NCI-H524 treated with DMSO at 0.1 percent for 48 hours (cell line): ENCODE measurements at regions not wholly inside any gene's neighbourhood (a gene's known extent, or its start where the extent isn't known, plus 50 kb on each side); places are given as distances from the start of the nearest gene placed in this dataset.
"Not testable (repeated sequence)": the region's sequence is repeated elsewhere in the genome, so short reads cannot be mapped to it uniquely, and the experiment has no call there.

Experiments used
- DNase-seq: peaks from one replicate; lab custom pipeline; 2025; lab: John Stamatoyannopoulos, UW

DNA sequence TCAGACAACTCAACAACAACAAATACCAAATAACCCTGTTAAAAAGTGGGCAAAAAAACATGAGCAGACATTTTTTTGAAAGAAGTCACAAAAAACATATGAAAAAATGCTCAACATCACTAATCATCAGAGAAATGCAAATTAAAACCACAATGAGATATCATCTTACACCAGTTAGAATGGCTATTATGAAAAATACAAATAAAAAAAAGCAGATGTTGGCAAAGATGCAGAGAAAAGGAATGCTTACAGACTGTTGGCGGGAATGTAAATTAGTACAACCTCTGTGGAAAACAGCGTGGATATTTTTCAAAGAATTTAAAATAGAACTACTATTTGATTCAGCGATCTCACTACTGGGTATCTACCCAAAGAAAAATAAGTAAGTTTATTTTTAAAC is 114.0 kb downstream of the SLC38A4 start:
- DNase-seq = no peak

DNA sequence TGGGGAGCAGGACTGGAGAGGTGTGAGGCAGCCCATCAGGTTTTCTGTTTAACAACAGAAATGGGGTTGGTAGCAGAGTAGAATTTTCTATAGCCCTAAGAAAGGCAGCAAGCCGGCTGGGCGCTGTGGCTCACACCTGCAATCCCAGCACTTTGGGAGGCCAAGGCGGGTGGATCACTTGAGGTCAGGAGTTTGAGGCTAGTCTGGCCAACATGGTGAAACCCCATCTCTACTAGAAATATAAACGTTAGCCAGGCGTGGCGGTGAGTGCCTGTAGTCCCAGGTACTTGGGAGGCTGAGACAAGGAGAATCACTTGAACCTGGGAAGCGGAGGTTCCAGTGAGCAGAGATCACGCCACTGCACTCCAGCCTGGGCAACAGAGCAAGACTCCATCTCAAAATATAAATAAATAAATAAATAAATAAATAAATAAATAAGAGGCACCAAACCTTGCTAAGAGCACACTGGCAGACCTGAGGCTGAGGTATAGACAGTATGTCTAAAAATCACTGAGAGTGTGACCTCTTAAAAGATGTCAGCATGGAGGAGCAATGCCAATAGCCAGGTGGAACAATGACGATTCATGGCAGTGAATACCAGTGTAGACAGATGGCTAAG is 115.6 kb downstream of the SLC38A4 start:
- DNase-seq = no peak

DNA sequence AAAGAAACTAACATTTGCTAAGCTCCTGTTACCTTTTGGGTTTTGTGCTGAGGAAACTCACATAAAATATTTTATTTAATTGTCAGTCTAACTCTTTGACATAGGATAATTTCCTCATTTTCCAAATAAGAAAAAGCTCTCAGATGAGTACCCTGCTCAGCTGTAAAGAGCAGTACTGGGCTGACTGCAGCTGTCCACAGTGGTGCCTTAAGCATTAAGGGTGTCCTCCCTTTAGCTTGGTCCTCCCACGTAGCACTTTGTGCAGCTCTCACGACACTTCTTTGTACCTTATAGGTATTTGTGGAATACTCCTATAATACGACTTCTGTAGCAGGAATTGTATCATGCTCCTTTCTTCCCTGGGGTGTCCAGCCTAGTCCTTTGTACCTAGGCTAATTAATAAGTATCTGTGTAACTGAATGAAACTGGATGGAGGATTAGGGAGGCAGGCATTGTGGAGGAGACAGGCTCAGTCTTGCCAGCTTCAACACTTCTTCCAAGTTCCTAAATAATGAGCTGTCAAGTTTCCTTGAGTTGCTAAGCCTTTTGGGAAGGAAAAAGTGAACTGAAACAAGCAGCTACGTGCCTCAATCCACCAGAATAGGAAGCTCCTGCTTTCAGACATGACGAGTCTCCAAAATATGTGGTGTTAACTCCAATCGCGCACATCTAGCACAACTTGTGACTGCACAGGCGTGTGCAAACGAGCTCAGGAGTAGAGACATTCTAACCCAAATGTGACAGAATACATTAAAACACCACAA is 123.0 kb downstream of the SLC38A4 start:
- no peak for DNase-seq

DNA sequence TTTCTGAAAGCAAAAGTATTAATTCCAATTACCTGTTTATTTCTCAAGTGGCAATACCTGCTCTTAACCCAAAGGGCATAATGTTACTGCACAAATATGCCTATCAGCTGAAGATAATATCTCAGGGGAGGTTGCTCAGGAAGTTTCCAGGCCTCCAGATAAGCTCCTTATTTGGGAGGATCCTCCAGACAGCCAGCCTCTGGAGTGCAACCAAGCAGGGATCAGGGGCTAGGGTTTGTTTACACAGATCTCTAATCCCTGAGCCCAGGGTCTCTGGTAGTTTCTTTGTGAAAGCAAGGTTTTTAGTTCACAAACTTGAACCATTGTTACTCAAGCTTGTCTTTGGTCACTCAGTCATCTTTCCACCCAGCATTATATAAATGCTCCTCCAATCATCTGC is 124.4 kb downstream of the SLC38A4 start:
- no peak for DNase-seq

DNA sequence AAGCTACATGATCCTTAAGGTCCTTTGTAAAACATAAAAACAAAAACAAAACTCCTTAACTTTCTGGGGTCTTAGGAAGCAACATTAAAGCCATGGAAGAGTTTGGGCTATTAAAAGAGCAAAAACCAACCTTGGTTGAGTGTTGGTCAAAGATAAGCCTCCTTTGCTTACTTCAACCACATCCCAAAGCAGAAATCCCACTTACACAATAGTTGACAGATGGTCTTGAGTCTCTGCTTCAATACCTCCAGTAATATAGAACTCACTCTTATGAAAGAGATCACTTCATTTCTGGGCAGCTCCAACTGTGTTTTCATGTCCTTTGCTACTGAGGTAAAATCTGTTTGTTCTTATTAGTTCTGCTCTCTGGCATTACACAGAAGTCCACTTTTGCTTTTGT is 125.8 kb downstream of the SLC38A4 start:
- DNase-seq = peak; percentile 17

DNA sequence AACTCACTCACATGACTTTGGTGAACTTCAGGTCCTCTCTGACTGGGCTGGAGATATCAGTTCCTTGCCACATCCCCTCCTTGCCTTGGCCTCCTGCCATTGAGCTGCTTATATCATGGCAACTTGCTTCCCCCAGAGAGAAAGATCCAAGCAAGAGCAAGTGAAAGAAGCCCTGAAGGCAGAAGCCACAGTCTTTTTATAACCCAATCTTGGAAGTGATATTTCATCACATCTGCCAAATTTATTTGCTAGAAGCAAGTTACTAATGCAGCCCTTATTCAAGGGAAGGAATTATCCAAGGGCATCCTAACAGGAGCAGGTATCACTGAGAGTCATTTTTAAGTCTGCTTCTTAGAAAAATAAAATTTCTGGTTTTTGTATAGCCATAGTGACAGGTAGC is 127.8 kb downstream of the SLC38A4 start:
- DNase-seq = no peak

DNA sequence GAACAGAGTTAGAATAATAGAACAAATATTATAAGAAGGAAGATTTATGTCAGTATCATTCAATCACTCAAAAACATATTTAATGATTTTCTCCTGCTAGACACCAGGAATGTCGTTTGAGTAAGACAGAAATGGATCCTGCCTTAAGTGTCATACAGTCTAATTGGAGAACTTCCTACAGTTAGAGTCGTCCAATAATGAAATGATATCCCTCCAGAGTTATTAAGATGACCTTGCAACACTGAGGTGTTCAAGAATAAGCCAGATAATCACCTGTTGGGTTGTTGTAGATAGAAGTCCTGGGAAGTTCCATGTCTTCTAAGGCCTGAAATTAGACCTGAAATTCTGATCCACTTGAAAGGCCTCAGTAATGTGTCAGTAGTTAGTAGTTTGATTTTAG is 132.3 kb downstream of the SLC38A4 start:
- DNase-seq = no peak

DNA sequence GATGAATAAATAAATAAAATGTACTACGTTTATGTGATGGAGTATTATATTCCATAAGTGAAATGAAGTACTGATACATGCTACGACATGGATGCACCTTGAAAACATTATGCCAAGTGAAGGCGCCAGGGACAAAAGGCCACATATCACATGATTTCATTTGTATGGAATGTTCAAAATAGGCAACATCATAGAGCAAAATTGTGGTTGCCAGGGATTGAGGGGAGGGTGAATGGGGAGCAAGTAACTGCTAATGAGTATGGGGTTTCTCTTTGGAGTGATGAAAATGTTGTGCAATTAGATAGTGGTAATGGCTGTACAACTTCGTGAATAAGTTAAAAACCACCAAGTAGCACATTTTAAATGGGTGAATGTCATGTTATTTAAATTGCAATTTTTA is 132.8 kb downstream of the SLC38A4 start:
- DNase-seq = no peak

DNA sequence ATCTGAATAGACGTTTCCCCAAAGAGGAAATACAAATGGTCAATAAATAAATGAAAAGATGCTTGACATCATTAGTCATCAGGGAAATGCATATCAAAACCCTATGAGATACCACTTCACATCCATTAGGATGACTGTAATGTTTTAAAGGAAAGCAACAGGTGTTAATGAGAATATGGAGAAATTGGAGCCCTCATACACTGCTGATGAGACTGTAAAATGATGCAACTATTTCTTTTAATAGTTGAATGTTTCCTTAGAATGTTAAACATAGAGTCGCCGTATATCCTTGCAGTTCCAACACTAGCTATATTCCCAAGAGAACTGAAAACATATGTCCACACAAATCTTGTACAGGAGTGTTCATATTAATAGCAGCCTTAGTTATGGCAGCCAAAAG is 133.2 kb downstream of the SLC38A4 start:
- no peak for DNase-seq

DNA sequence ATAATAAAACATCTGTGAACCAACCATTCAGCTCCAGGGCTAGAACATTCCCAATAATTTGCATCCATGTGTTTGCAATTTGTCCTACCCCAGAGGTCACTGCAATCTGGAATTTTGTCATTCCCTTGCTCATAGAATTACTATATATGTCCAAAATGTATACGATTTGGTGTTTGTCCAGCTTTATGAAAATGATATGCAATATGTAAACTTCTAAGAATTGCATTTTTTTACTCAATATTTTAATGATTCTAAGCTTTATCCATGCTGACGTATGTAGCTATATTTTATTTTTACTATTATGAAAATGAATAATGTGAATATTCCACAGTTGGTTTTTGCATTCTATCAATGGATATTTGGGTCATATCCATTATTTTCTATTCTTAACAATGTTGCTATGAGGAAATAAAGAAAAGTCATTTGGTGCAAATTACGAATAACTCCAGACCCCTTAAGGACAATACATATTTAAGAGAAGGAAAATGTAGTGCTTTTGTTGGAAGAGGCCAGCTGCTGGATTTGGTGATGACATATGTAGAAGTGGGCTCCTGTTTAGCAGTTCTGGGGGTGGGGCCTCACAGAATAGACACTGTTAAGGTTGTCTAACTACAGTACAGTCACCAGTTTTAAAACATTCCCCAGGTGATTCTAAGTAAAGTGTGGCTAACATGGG is 139.4 kb downstream of the SLC38A4 start:
- DNase-seq = no peak

DNA sequence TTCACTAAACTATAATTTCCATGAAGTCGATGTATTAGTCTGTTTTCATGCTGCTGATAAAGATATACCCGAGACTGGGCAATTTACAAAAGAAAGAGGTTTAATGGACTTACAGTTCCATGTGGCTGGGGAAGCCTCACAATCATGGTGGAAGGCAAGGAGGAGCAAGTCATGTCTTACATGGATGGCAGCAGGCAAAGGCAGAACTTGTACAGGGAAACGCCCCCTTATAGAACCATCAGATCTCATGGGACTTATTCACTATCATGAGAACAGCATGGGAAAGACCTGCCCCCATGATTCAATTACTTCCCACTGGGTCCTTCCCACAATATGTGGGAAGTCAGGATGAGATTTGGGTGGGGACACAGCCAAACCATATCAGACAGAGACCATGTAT is 141.6 kb downstream of the SLC38A4 start:
- not testable (repeated sequence) for DNase-seq

DNA sequence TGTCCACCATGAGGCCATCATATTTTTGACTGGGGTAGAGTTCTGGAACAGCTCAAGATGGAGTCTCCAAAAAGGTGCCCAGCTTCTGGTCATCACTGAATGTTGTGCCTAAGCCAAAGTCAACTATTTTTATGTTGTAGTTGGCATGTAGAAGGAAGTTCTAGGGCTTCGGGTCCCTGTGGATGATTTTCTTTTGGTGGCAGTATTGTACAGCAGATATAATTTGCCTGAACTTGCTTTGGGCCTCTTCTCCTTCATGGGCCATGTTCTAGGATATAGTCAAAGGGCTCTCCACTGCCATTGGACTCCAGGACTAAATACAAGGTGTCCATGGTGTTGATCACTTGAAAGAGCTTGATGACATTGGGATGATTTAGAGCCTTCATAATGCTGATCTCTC is 143.6 kb downstream of the SLC38A4 start:
- DNase-seq = no peak

DNA sequence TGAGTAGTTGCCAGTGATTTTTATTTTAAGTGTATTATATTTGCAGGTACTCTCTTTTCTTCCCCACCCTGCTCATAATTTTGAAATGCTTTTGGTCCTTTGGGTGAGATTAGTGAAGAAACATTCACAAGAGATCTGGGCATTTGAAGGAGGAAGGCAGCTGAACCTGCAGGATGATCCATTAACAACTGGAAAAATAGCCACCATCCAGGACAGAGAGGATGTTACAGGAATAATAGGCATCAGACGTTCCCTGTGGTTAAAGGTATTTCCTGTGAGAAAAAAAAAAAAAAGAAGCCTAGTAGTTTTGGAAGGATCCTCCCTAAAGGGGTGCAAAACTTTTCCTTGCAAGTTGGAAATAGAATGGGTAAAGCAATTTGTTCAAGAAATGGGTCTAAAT is 145.3 kb downstream of the SLC38A4 start:
- DNase-seq = no peak

DNA sequence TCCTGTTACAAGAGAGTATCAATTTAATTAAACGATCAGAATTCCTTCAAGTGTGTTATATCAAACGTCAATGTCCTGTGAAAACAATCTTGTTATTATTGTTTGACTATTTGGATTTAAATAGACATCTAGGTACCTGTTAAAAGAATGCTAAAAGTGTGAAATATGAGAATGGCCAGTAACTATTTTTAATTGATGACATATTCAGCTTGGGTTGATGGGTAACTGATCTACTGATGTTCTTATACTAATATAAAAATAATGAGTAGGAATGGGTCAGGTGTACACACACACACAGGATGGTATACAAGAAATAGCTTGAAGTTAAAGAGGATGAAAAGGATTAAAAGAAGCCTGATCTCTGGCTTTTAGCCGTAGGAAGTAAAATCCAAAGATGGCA is 146.0 kb downstream of the SLC38A4 start:
- no peak for DNase-seq

DNA sequence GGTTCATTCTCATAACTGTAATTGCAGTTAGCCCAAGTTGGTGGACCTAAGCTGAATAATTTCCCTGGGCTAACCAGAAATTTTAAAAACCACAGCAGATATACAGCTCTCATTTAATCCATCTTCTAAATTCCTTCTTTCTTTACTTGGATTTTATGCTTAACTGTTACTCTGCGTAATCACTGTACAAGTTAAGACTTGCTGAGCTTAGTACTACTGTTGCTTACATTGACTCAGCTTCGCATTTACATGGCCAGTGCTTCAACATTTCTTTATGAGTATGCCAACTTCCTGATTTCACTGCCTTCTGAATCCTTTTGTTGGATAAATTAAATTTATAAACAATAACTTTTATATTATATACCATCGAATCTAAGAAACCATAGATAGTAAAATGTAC is 147.4 kb downstream of the SLC38A4 start:
- DNase-seq = no peak

DNA sequence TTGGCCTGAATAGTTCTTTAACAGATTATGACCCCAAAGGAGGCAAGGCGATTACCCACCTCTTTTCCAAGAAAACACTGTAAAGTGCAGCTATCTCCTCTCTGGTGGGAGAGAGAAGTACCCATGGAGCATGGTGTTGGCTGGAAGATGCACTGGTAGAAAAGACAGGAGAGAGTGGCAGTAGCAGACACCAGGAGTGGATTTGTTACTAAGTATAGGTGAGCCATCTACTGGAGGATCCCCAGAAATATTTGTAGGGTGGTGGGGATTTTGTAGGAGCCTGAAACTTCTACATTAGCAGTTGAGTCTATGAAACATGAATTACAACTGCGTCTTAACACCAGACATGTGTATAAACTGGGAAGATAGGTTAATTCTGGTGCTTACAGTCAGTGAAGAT is 148.0 kb downstream of the SLC38A4 start:
- DNase-seq = no peak

DNA sequence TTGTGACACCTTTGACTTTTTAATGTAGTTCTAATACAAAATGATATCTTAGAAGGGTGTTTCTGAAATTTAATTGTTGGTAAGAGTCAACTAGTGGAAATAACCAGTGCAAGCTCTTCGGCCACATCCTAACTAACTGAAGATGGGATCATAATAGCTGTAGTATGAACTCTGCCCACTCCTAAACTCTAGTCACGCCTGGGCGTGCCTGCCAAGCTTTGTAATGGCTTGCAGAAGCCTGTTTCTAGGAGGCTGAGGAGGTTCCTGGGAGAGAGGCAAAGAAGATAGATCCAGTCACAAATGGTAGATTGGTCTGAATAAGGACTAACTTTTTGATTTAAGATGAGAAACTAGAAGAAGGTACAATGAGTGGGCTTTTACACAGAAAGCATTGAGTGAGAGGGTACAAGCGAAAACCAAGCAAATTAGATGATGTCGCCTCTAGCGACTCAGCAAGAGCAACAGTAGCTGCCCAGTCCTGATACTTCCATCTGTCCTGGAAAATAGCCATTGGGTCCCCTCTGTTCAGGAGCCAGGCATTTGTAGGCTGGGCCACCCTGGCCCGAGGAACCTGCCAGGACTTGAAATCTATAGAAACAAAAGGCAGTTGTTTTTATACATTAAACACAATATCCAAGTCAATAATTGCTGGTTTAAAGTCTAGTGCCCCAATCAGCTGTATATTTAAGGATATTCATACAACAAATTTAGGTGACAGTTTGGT is 148.8 kb downstream of the SLC38A4 start:
- no peak for DNase-seq

DNA sequence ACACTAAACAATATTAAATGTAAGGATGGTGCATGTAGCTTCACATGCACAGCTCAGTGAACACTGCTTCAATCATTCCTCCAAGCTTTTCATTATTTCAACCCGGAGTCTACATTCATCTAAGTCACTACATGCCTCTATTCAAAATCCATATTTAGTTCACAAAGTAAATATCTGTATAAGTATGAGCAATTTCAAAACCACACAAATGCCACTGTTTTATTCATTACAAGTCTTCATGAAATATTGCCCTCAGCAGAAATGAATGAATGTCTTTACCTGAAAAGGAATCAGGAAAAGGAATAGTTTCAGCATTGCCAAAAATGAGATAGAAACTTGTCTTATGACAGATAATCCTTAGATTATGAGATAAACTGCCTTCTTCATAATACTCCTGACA is 149.4 kb downstream of the SLC38A4 start:
- DNase-seq = no peak

DNA sequence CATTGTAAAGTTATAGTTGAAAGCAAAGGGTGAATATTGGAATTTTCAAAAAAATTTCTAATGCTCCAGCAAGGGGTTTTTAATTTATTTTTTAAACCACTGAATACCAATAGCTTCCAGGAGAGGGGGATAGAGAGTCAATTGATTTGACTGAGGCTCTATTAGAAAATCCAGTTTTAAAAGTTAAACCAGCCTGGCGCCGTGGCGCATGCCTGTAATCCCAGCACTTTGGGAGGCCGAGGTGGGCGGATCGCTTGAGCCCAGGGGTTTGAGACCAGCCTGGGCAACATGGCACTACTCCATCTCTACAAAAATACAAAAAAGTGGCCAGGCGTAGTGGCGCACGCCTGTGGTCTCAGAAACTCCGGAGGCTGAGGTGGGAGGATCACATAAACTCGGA is 150.1 kb downstream of the SLC38A4 start:
- no peak for DNase-seq

DNA sequence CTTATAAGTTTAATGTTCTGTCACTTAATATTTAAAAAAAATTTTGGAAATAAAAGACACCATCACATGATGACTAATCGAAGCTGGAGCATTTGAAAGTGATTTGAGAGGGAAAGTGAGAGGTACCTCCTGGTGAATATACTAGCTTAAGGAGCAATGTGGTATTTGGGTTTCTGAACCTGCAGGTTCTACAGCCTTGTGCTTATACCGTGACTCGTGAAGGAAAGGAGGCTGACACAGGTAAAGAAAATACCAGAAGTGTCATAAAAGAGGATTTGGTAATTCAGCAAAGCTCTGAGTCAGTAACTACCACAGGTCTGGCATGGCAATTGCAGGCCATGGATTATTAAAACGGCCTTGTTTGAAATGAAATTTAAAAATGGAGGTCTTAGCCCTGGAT is 151.0 kb downstream of the SLC38A4 start:
- no peak for DNase-seq

DNA sequence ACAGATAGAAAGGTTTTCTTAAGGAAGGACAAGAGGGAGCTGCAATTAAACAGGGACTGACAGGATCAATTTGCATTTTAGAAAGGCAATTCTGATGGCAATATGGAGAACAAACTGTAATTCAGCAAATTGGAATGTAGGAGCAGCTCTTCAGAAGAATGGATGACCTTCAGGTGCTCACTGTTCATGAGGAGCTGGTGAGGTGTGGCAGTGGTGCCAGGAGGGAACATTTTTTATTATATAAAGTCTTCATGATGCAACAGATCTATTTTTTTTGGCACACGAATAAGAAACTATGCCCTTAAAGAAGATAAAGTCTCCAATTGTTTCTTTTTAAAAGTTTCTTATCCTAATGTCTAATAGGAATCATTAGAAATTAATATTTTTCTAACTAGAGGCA is 151.7 kb downstream of the SLC38A4 start:
- DNase-seq = no peak

DNA sequence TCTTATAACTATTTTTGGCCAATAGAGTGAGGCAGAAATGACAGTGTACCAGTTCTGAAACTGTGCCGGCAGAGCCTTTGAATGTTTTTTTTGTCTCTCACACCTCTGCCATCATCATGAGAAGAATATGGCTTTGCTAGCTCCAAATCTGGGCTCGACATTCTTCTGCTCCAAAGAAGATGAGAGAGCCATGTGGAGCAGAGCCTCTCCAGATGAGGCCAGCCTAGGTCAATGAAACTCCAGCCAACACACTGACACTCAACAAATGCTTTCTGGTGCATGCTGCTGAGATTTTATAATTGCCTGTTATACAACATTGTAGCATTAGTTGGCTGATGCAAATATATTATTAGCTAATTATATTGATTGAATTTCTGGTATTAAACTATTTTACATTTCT is 154.7 kb downstream of the SLC38A4 start:
- no peak for DNase-seq

DNA sequence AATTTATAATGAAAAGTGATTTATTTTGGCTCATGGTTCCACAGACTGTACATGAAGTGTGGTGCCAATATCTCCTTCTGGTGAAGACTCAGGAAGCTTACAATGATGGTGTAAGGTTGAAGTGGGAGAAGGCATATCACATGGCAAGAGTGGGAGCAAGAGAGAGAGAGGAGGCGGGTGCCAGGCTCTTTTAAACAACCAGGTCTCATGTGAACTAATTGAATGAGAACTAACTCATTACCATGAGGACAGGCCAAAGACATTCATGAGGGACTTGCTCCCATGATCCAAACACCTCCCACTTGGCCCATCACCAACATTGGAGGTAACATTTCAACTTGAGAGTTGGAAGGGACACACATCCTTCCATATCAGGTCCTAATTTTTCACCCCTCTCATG is 155.2 kb downstream of the SLC38A4 start:
- DNase-seq = no peak
